Astrocyte (in vitro differentiated cells and primary cell): ENCODE measurements at regions not wholly inside any gene's neighbourhood (a gene's known extent, or its start where the extent isn't known, plus 50 kb on each side); places are given as distances from the start of the nearest gene placed in this dataset.

Source experiments
- DNase-seq: peaks from one replicate; pipeline ENCODE4 v3.0.0-alpha.2; 2010; ENCODE audit warnings: low read depth
- FAIRE-seq: peaks from 2 replicates; lab custom pipeline; 2011; peaks lifted over from hg19 to GRCh38; lab: Jason Lieb, UNC
- H2AFZ ChIP-seq: 2 replicates; pipeline ENCODE4 v1.6.0; 2012; ENCODE audit warnings: low read depth, low read length, inconsistent platforms
- H3K27ac ChIP-seq: 2 replicates; pipeline ENCODE4 v1.5.1; 2011; ENCODE audit warnings: low read depth, low read length, inconsistent platforms
- H3K27me3 ChIP-seq: 2 replicates; pipeline ENCODE4 v1.6.0; 2011; ENCODE audit warnings: low read length, inconsistent platforms; ENCODE audit not compliant: insufficient read depth
- H3K36me3 ChIP-seq: 2 replicates; pipeline ENCODE4 v1.5.1; 2011; ENCODE audit warnings: low read length, inconsistent platforms; ENCODE audit not compliant: insufficient read depth
- H3K4me1 ChIP-seq: 2 replicates; pipeline ENCODE4 v1.5.1; 2011; ENCODE audit warnings: low read length, inconsistent platforms; ENCODE audit not compliant: insufficient read depth
- H3K4me2 ChIP-seq: 2 replicates; pipeline ENCODE4 v1.6.0; 2012; ENCODE audit warnings: low read length, inconsistent platforms
- H3K4me3 ChIP-seq: 2 replicates; pipeline ENCODE4 v1.5.1; 2011; ENCODE audit warnings: low read depth, mild to moderate bottlenecking, low read length, inconsistent platforms; ENCODE audit not compliant: insufficient read depth
- H3K79me2 ChIP-seq: 2 replicates; pipeline ENCODE4 v1.6.0; 2012; ENCODE audit warnings: mild to moderate bottlenecking, low read length, inconsistent platforms; ENCODE audit not compliant: insufficient read depth
- H3K9ac ChIP-seq: 2 replicates; pipeline ENCODE4 v1.6.0; 2012; ENCODE audit warnings: mild to moderate bottlenecking, low read length, inconsistent platforms
- H3K9me3 ChIP-seq: 2 replicates; pipeline ENCODE4 v1.5.1; 2012; ENCODE audit warnings: low read depth, mild to moderate bottlenecking, low read length, inconsistent platforms; ENCODE audit not compliant: insufficient read depth
- H4K20me1 ChIP-seq: 2 replicates; pipeline ENCODE4 v1.6.0; 2012; ENCODE audit warnings: low read length, inconsistent platforms; ENCODE audit not compliant: insufficient read depth
- H3K27ac Mint-ChIP-seq: one replicate; pipeline ENCODE4 v1.8.0; 2021; ENCODE audit warnings: mild to moderate bottlenecking, mixed read lengths; ENCODE audit not compliant: unreplicated experiment
- H3K27me3 Mint-ChIP-seq: one replicate; pipeline ENCODE4 v1.8.0; 2021; ENCODE audit warnings: low read depth, mixed read lengths; ENCODE audit not compliant: unreplicated experiment
- H3K36me3 Mint-ChIP-seq: one replicate; pipeline ENCODE4 v1.8.0; 2021; ENCODE audit warnings: low read depth, mixed read lengths; ENCODE audit not compliant: unreplicated experiment
- H3K4me1 Mint-ChIP-seq: one replicate; pipeline ENCODE4 v1.8.0; 2021; ENCODE audit warnings: low read depth, mixed read lengths; ENCODE audit not compliant: unreplicated experiment
- H3K4me3 Mint-ChIP-seq: one replicate; pipeline ENCODE4 v1.8.0; 2021; ENCODE audit warnings: mild to moderate bottlenecking, moderate library complexity, mixed read lengths; ENCODE audit not compliant: unreplicated experiment
- H3K9me3 Mint-ChIP-seq: one replicate; pipeline ENCODE4 v1.8.0; 2021; ENCODE audit warnings: mild to moderate bottlenecking, mixed read lengths; ENCODE audit not compliant: unreplicated experiment
- EZH2 ChIP-seq: IDR thresholded peaks from 2 replicates; pipeline ENCODE4 v1.6.1; 2012; ENCODE audit warnings: mild to moderate bottlenecking, low read length, inconsistent platforms; ENCODE audit not compliant: insufficient read depth
- TF ChIP-seq, protein P1 (sequence below): IDR thresholded peaks from 2 replicates; pipeline ENCODE4 v1.5.1; 2011; ENCODE audit warnings: low read depth, mild to moderate bottlenecking, inconsistent platforms, low read length, moderate library complexity; ENCODE audit not compliant: insufficient read depth

GRCh38 chr4:14277505-14277904 lies 650.0 kb upstream of the BOD1L1 start:
- TF ChIP-seq, protein P1, sequence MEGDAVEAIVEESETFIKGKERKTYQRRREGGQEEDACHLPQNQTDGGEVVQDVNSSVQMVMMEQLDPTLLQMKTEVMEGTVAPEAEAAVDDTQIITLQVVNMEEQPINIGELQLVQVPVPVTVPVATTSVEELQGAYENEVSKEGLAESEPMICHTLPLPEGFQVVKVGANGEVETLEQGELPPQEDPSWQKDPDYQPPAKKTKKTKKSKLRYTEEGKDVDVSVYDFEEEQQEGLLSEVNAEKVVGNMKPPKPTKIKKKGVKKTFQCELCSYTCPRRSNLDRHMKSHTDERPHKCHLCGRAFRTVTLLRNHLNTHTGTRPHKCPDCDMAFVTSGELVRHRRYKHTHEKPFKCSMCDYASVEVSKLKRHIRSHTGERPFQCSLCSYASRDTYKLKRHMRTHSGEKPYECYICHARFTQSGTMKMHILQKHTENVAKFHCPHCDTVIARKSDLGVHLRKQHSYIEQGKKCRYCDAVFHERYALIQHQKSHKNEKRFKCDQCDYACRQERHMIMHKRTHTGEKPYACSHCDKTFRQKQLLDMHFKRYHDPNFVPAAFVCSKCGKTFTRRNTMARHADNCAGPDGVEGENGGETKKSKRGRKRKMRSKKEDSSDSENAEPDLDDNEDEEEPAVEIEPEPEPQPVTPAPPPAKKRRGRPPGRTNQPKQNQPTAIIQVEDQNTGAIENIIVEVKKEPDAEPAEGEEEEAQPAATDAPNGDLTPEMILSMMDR: no peak
- no peak for TF ChIP-seq EZH2
- no peak overlapping the region for H3K27ac ChIP-seq
- H3K4me2 ChIP-seq: no peak overlapping the region
- H2AFZ ChIP-seq: no peak overlapping the region
- H3K27ac Mint-ChIP-seq: no peak overlapping the region
- H3K27me3 ChIP-seq: no peaks in the 10 kb centered on the region
- H3K4me3 ChIP-seq: no peak overlapping the region
- H4K20me1 ChIP-seq: no peaks in the 10 kb centered on the region
- H3K36me3 Mint-ChIP-seq: no peaks in the 10 kb centered on the region
- no peaks in the 10 kb centered on the region for H3K36me3 ChIP-seq
- H3K27me3 Mint-ChIP-seq: no peaks in the 10 kb centered on the region
- no peak overlapping the region for H3K4me3 Mint-ChIP-seq
- no peaks in the 10 kb centered on the region for H3K9me3 Mint-ChIP-seq
- FAIRE-seq: no peak
- DNase-seq: no peak
- no peaks in the 10 kb centered on the region for H3K9me3 ChIP-seq
- H3K4me1 ChIP-seq: no peaks in the 10 kb centered on the region
- no peaks in the 10 kb centered on the region for H3K79me2 ChIP-seq
- no peak overlapping the region for H3K9ac ChIP-seq
- peaks cover 5% of the 10 kb centered on the region for H3K4me1 Mint-ChIP-seq

DNA sequence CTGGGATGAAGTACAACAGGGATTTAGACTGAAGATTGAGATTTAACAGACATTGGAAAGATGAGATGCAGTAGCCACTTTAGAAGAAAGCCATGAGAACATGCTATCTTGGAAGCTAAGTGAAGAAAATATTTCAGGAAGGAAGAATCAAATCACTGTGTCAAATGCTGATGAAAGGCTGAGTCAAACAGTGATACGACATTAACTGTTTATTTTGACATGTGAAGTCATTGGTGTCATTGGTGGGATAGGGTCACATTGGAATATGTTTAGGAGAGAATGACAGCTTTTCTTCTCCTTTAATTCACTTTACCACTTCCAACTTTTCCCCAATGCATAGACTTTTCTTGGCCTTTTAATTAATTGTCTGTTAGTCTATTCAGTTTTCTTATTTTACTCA lies 653.0 kb upstream of the BOD1L1 start:
- Mint-ChIP-seq H3K4me1 (no peaks in the 10 kb centered on the region), H3K27ac (no peak overlapping the region), H3K4me3 (no peak overlapping the region), H3K9me3 (no peaks in the 10 kb centered on the region), H3K36me3 (no peaks in the 10 kb centered on the region), H3K27me3 (no peaks in the 10 kb centered on the region)
- H3K9ac ChIP-seq: no peak overlapping the region
- H4K20me1 ChIP-seq: no peaks in the 10 kb centered on the region
- no peak overlapping the region for H3K4me3 ChIP-seq
- no peaks in the 10 kb centered on the region for H3K27me3 ChIP-seq
- no peaks in the 10 kb centered on the region for H3K79me2 ChIP-seq
- H3K36me3 ChIP-seq: no peaks in the 10 kb centered on the region
- no peak for FAIRE-seq
- H3K9me3 ChIP-seq: no peaks in the 10 kb centered on the region
- no peak overlapping the region for H2AFZ ChIP-seq
- TF ChIP-seq, protein P1: no peak
- no peak for TF ChIP-seq EZH2
- H3K27ac ChIP-seq: no peak overlapping the region
- H3K4me2 ChIP-seq: no peak overlapping the region
- DNase-seq: no peak
- no peaks in the 10 kb centered on the region for H3K4me1 ChIP-seq

DNA sequence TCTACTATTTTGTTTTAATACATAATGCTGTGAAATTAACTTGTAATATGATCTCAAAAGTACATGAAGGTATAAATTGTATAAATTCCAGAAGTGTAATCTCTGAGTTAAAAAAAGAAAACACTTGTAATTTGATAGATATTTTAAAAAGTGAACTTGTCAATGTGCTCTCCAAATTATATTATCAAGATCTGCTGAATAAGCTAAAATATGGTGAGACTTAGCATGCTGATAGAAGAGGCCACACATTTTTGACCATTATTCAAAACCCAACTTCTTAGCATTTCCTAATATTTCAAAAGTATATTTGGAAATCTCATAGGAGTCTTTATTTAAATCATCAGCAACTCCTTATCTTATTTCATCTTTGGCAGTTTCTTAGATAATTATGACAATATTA lies 657.1 kb upstream of the BOD1L1 start:
- H3K4me1 ChIP-seq: peaks cover 6% of the 10 kb centered on the region
- H3K27me3 ChIP-seq: no peaks in the 10 kb centered on the region
- no peak for TF ChIP-seq EZH2
- TF ChIP-seq, protein P1: no peak
- H3K27ac ChIP-seq: no peak overlapping the region
- H3K4me2 ChIP-seq: no peak overlapping the region
- H3K9ac ChIP-seq: no peak overlapping the region
- FAIRE-seq: no peak
- peaks cover 10% of the 10 kb centered on the region for H3K9me3 Mint-ChIP-seq
- no peaks in the 10 kb centered on the region for H4K20me1 ChIP-seq
- no peaks in the 10 kb centered on the region for H3K4me1 Mint-ChIP-seq
- no peak overlapping the region for H2AFZ ChIP-seq
- H3K27me3 Mint-ChIP-seq: no peaks in the 10 kb centered on the region
- no peak overlapping the region for H3K4me3 ChIP-seq
- H3K79me2 ChIP-seq: no peaks in the 10 kb centered on the region
- H3K9me3 ChIP-seq: no peaks in the 10 kb centered on the region
- DNase-seq: no peak
- H3K27ac Mint-ChIP-seq: no peak overlapping the region
- no peak overlapping the region for H3K4me3 Mint-ChIP-seq
- H3K36me3 ChIP-seq: no peaks in the 10 kb centered on the region
- H3K36me3 Mint-ChIP-seq: no peaks in the 10 kb centered on the region
